GM12865 (cell line): ENCODE measurements at regions not wholly inside any gene's neighbourhood (a gene's known extent, or its start where the extent isn't known, plus 50 kb on each side); places are given as distances from the start of the nearest gene placed in this dataset.

Experiments
- DNase-seq: peaks from one replicate; pipeline ENCODE4 v3.0.0; 2010; ENCODE audit warnings: low read depth
- H3K4me3 ChIP-seq: 2 replicates; pipeline ENCODE4 v1.5.1; 2011; ENCODE audit warnings: mild to moderate bottlenecking, low read depth, low read length, control low read depth
- CTCF ChIP-seq: IDR thresholded peaks from 2 replicates; pipeline ENCODE4 v1.5.1; 2011; ENCODE audit warnings: low read length, control low read depth, low read depth, inconsistent platforms; ENCODE audit not compliant: insufficient read depth; ENCODE audit errors: missing control alignments

- no peak for TF ChIP-seq CTCF
- H3K4me3 ChIP-seq: no peak overlapping the region
- no peak for DNase-seq
These were observed 313.2 kb downstream of the MDFIC start for GRCh38 chr7:115235075-115235474.

- no peak for TF ChIP-seq CTCF
- no peak for DNase-seq
- no peak overlapping the region for H3K4me3 ChIP-seq
These were observed 311.9 kb downstream of the MDFIC start for GRCh38 chr7:115233809-115234208.

- no peak overlapping the region for H3K4me3 ChIP-seq
- no peak for TF ChIP-seq CTCF
- no peak for DNase-seq
These were observed 310.1 kb downstream of the MDFIC start for GRCh38 chr7:115232041-115232440.

GRCh38 chr7:115230882-115231571 lies 309.1 kb downstream of the MDFIC start:
- TF ChIP-seq CTCF: no peak
- peak; percentile 4 for DNase-seq

GRCh38 chr7:115229401-115230105 lies 307.7 kb downstream of the MDFIC start:
- no peak overlapping the region for H3K4me3 ChIP-seq
- no peak for TF ChIP-seq CTCF
- peak; percentile 56 for DNase-seq

More at GRCh38 chr7:115230882-115231571, 309.1 kb downstream of the MDFIC start:
- no peak overlapping the region for H3K4me3 ChIP-seq

GRCh38 chr7:115227473-115228235 lies 305.8 kb downstream of the MDFIC start:
- no peak for DNase-seq
- no peak overlapping the region for H3K4me3 ChIP-seq
- TF ChIP-seq CTCF: no peak
